Peyer's patch (tissue), 4 donors: ENCODE measurements at regions not wholly inside any gene's neighbourhood (a gene's known extent, or its start where the extent isn't known, plus 50 kb on each side); places are given as distances from the start of the nearest gene placed in this dataset.
"Not testable (repeated sequence)": the region's sequence is repeated elsewhere in the genome, so short reads cannot be mapped to it uniquely, and the experiment has no call there.

Experiments used
- CTCF ChIP-seq, 6 experiments: fragments of 450-650 bp in 4 of 6; fragments of 200-600 bp in 2 of 6; sonication (generic) in 1 of 6; IDR thresholded peaks; one replicate each; pipeline ENCODE4 v1.5.1; 2017 to 2019; ENCODE audit warnings: antibody characterized with exemption in 6 of 6, mild to moderate bottlenecking in 3 of 6, moderate library complexity in 1 of 6
- POLR2A ChIP-seq, 2 donors: fragments of 450-650 bp; IDR thresholded peaks; one replicate each; pipeline ENCODE4 v1.5.1; 2017; ENCODE audit warnings: antibody characterized with exemption in 2 of 2, mild to moderate bottlenecking in 2 of 2, moderate library complexity in 2 of 2

- TF ChIP-seq CTCF, POLR2A (IDR thresholded peaks at IDR 0.05): not testable (repeated sequence)
These were observed 95.9 kb upstream of the GOLGA6L6 start for GRCh38 chr15:20637499-20637898.
